Right ventricle myocardium inferior (tissue), 1 donor: ENCODE measurements at regions not wholly inside any gene's neighbourhood (a gene's known extent, or its start where the extent isn't known, plus 50 kb on each side); places are given as distances from the start of the nearest gene placed in this dataset.
"Not testable (repeated sequence)": the region's sequence is repeated elsewhere in the genome, so short reads cannot be mapped to it uniquely, and the experiment has no call there.

Experiments used
- ATAC-seq: fragments of 200-7000 bp; cut with Tn5 transposase; one replicate; pipeline ENCODE4 v1.9.1; 2020; ENCODE audit warnings: mild to moderate bottlenecking, moderate library complexity
- DNase-seq: peaks from one replicate; pipeline ENCODE4 v3.0.0; 2021; ENCODE audit errors: missing footprints
- intact Hi-C: fragments of 100-400 bp; cut with DNase I; formaldehyde crosslinking; loops from one replicate; pipeline ENCODE4 v1.11.0; 2022
- donor health status: DM: no; HTN: yes; CAD: no; lungs with severe emphysema.

DNA sequence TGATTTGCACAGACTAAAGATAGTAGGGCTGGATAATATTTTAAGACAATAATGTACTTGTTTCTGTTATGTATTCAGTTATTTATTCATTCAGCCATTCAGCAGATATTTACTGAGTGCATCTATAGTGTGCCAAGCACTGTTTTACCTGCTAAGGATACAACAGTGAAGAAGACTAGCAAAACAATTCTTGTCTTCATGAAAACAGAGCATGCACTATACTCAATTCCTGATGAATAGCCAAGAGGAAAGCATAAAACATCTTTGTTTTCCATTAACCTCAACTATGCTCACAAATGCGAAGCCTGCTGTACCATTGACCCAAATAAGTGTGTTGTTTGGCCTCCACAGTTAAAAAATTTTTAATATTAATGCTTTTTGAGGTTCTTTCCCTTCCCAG, 436.7 kb downstream of the BCKDHB start:
- intact Hi-C loops: no loop called here

DNA sequence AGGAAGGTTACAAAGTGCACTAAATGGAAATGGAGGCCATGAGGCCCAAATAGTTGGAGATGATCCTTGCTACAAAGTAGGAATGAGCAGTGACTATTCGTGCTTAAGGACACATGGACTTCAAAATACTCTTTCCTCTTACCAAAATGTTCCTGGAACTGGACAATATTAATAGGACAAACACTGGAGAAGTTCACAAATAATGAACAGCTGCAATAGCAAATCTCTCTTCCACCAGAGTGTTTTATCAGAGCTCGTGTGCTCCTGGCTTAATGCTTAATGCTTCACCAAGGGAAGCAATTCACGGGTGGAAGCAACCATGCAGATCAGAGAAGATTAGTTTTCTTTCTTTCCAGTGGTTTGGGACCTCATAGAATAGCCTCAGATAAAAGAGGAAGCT, 435.4 kb downstream of the BCKDHB start:
- DNase-seq (no peak), ATAC-seq (no peak)
- intact Hi-C loops: no loop called here

More for the DNA sequence above, 436.7 kb downstream of the BCKDHB start:
- ATAC-seq: no peak
- DNase-seq: no peak

DNA sequence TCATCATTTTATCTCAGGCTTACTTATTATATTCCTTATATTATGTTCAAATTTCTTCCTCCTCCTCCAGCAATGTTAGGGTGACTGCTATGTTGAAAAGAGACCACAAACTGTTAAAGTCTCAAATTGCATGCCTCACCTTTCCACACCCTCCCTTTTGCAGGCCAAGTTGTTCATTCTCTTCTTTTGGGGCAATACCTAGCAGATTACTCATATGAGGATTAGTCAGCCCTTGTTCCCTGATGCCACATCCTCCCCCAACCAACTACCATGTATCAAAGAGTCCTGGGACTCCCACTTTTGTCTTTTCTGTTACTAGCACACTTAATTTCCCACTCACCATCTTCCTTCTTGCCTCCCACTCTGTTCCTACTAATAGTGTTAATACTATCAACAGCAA, 434.7 kb downstream of the BCKDHB start:
- ATAC-seq (no peak), DNase-seq (no peak)
- intact Hi-C loops: no loop called here

DNA sequence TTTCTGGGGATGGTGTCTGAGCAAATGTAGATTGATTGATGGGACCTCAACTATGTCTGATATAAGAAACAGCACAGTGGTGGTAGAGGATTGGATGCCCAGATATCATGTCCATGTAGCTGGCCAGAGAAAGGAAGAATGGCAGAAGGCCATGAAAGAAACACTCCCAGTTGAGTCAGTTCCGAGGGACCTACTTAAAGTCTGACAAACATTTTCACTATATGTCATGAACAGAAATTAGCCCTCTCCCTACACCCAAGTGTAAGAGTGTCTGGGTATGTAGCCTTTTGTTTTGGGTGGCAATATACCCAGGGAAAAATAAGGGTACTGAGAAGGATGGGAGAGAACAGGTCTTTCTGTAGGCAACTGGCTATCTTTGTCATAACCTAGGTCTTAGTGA, 434.2 kb downstream of the BCKDHB start:
- intact Hi-C loops: no loop called here
- ATAC-seq (no peak), DNase-seq (no peak)

DNA sequence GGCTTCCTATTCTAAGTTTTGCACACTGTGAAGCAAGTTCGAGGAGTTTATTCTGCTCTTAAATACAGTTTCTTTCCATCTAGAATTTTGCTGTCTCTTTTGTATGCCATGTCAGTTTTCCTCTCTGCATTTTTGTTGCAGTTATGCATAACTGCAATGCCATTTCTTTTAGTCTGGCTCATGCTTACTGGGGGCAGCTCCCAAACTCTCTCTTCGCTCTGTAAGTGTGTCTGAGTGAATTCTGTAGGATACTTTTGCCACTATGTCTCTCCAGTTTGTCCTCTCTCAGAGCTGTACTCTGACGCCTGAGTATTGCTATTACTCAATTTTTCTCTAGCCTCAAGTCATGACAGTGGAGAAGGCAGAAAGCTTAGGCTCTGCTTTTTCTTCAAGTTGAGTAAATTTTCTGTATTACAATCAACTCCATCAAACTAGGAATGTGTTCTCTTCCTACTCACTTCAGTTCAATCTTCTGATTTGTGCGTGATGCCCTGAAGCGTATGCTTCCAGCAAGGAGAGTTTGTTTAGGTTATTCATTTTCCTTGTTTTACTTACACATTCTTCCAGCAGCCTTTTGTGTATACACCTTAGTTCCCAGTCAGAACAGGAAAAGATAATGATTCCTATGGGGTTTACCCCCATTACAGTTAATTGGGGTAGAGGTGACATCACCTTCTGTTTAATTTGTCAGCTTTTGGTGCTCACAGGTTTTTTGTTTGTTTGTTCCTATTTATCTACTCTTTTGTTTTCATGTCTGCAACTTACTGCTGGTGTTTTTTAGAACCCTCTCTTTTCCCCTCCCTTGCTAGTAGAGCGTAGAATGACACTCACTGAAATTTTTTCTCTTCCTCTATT, 430.9 kb downstream of the BCKDHB start:
- ATAC-seq (no peak), DNase-seq (no peak)
- intact Hi-C loops: no loop called here

DNA sequence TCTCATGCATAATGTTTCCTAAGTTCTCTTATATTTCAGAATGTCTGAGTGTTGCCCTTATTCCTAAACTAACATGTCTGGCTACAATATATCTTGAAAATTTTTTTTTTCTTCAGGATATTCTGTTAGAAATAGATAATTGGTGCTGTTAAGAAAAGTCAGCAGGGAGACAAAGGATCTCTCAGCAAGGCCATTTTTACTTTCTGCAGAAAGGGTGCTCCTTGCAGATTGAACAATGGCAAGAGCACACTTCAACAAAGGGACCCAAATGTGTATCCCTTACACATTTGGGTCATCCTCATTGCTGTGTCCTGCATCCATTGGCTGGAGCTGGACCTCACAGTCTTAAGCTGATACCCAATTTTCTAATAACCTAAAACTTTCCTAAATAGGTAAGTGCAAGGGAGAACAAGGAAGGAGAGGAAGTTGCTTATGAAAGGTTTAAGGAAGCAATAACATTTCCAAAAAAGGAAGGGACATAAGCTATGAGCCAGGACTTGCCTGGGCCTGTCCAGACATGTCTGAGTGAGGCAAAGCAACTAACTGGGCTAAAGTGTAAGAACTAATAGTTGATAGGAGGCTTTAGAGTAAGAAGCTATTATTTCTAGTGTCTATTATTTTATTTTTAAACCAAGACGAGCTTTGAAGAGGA, 429.6 kb downstream of the BCKDHB start:
- ATAC-seq (no peak), DNase-seq (no peak)
- intact Hi-C loops: no loop called here

DNA sequence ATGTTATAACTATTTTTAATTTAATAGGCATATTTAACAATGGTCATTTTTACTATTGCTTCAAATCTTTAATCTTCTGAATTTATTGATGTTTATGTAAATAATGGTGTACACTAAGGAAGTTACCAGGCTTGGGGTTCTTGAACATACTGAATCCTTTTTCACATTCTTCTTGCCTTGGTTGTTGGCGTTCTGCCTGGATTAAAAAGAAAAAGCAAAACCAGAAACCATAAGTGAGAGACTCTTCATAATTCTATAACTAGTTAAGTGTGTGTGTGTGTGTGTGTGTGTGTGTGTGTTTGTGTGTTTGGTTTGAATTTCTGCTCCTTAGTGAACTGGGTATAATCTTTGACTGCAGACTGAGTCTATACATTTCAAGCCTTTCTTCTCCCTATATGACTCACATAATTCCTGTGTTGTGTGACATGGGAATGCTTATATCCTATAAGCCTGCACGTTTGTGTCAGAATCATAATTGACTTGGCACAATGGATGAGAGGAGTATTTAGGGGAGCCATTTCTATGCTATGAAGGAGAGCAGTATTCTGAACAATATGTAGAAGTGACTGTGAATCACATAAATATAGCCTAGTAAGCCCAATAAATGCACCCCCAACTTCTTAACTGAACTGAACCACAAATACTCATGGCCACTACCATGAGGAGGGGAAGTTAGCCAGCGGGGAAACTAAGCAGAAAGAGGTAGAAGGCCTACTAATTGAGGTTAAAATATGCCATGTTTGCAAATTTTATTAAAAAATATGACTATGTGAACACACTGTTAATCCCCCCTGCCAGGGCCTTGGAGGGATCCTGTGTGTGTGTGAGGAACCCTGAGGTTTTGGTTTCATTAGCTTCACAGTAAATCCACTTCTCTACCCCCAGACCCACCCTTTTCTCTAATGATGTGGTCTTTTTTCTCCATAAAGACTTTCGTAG, 425.5 kb downstream of the BCKDHB start:
- DNase-seq (no peak), ATAC-seq (no peak)
- intact Hi-C loops: no loop called here

DNA sequence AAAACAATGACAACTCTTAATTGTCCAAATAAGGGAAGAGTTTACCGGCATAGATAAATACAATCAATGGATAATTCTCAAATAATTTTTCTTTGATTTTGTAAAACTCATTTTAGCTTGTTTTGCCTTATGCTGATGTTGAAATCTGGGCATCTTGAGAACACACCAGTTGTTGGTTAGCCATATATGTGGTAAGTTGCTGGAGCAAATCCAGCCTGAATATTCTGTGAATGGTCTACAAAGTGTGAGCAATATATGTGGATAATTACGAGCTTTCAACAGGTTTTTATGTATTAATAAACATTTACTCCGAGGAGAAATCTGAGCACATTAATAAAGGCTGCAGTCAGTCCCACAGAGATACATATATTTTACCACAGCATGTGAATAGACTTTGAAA, 423.6 kb downstream of the BCKDHB start:
- no peak for DNase-seq
- no peak for ATAC-seq
- intact Hi-C loops: no loop called here

DNA sequence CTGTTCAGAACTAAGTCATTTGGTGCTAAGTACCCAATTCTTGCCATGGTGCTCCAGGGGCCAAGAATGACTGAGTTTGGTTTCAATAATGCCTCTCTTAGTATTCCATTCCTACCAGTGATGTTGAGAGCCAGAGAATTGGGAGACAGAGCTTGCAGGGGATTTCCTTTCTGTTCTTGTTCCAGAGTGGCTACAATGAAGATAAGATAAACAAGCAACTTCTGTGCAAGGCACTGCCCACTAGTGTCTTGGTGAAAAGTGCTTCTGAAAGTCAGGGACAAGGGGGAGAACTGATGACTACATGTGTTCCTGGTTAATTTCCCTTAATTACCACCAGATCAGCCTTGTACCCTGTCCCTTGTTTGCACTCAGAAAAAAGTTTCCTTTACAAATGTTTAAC, 421.6 kb downstream of the BCKDHB start:
- intact Hi-C loops: no loop called here
- ATAC-seq: no peak
- DNase-seq: no peak

DNA sequence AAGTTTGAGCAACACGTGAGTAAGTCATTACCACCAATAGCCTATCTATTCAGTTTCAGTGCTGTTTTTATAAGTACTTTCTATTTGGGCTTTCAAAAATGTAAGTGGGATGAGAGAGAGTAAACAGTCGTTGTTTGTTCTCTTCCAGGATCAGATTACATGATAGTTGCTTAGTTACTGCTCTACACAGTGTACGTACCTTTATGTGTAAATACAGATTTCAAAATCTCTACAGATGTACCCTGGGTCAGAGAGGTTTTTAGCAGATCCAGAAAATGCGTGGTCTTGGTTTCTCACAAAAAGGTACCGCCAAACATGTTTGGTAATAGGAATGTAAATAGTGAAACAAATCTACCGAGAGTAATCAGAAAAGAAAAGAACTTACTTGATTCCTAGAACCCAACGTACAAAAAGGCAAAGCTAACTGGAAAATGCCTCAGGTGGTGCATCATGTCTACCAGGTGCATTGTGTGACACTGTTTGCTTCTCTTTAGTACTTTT, 421.1 kb downstream of the BCKDHB start:
- intact Hi-C loops: no loop called here
- DNase-seq (no peak), ATAC-seq (no peak)

DNA sequence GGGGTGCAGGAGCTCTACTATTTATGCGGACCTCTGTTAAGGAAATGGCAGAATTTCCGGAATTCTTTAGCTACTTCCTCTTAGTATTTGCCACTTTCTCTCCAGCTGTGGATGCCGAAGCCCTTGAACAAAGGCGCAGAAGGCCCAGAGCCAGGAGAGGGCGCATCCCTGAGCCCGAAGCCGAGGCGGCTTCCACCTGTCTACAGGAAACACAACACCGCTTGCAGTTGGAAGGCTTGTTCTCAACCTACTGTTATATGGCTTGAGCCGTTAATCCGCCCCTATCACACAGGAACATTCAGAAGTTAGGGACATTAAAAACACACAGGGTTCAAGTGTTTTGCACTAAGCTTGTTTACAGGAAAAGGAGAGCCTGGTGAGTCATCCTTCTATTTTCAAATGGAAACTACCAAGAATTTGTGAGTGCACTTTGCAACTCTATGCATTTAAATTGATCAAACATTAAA, 417.1 kb downstream of the BCKDHB start:
- intact Hi-C loops: no loop called here
- ATAC-seq (peak; percentile 23), DNase-seq (peak; percentile 67)

DNA sequence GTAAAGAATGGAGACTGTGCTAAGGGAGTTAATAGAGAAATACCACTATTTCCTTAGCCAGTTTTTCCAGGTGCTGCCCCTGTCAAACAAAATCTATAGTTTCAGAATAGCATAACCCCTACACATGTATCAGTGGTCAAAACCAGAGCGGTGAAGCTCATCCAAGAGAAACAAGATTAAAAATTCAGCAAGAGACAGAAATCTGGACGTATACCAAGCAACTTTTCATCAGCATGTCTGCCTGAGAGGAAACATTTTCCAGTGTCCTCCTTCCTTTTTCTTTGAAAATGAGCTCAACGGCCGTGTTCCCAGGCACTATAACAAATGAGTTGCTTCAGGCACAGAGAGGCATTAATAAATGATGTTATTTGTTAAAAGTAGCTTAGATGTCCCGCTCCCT, 416.5 kb downstream of the BCKDHB start:
- intact Hi-C loops: no loop called here
- ATAC-seq: no peak
- DNase-seq: no peak

DNA sequence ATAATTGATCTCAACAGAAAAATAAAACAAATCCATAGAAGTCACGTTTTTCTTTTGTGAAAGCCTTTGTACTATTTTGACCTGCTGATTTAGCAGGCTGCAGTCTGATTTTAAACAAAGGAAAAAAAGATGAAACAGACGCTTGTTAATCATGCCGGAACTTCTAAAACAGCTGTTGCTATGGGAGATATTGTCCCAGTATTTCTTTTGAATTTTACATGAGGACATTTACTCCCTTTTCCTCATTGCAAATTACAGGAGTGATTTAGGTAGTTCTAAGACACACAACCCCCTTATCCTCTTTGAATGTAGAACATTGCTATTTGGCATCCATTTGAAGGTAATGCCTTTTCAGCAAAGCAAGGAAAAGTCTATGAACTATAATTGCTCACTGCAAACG, 416.1 kb downstream of the BCKDHB start:
- DNase-seq (no peak), ATAC-seq (no peak)
- intact Hi-C loops: no loop called here

DNA sequence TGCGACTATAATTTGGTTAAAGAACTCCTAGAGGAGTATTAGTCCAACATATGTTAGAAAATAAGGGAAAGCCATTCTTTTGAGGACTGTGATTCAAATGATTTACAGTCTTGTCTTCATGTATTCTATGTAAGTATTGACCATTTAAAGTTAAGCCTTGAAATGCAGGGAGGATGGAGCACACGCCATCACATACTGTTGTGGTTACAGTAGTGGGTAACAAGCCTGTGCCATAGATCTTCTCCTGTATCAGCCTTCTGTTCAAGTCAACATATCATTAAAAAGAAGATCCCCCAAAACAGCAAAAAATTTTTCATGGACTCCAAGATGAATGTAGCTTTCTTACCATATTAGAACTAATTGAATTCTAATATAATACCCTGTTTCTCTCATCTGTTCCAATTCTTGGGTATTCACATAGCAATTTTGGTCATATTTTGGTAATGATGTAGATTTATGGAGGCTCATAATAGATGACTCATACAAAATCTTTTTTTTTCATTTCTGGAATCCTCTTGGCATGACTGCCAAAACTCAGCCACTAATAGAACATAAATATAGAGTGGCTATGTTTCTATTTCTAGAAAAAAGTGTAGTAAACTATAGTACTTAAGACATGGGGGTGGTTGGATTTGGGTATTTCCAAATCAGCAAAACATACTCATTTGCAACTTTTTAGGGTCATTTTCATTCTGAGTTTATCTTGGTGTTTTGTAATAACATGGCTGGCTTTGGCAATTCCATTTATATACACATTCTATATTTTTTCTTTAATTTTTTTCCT, 413.5 kb downstream of the BCKDHB start:
- DNase-seq (no peak), ATAC-seq (no peak)
- intact Hi-C loops: no loop called here

DNA sequence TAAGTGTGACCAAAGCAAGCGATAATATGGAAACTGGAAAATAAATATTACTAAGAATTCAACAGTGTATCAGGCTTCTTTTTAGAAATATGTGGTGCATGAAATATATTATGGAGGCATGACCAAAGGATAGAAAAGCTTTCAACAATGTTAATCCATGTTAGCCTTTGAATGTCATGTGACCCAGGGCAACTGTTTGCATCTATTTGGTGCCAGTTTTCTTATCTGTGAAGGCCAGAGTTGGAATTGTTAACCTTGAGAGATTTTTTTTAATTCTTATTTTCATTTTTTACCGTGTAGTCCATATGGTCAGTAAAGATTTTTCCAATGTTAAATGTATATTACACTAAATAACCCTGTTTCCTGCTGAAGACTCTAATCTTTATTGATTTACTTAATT, 411.1 kb downstream of the BCKDHB start:
- intact Hi-C loops: no loop called here
- DNase-seq (no peak), ATAC-seq (no peak)

DNA sequence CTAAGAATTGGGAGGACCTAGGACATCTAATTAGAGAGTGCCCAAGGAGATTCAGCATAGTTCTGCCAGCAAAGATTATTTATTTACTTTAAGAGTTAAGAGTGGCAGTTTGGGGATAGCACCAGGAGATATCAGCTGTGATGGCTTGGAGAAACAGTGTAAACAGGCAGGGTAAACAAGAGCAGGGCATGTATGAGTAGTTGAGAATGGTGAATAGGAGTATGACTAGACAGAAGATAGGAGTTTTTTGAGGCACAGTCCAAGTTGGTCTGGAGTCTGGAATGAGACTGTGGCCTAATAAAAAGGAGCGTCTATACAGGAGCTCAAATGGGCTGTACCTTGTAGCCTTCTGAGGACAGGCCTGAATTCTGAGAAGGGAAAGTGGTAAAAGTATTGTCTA, 404.1 kb downstream of the BCKDHB start:
- DNase-seq, intact Hi-C loops, ATAC-seq: not testable (repeated sequence)

DNA sequence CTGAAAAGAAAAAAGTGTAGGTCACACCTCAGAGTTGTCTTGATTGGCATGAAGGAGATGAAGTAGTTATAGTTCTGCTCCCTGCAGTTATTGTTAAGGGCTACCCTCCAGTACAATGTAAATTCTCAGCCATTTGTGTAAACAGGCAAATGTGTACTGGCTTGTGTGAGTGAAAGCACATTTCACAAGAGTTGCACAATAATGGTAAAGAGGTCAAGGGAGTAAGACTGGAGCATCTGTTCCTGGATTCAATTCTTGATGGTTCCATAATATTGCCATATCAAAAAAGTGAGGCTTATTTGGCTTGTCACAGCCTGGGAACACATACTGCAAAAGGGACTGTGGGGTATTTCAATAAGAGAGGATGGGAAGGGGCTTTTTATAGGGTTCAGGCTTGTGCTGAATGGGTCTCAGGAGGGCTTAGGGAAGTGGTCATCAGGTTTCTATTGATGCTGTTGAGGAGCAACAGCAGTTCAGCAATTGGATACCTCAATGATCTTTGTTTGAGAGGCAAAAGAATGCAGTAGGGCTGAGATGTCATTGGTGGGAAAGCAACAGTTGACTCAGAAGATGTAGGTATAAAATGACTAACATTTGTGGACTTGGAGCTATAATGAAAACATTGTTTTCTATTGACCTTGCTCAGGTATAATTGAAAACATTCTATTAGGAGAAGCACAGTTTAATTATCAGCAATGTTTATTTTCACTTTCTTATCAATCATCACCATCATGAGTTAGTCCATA, 402.6 kb downstream of the BCKDHB start:
- DNase-seq: no peak
- intact Hi-C loops: no loop called here
- no peak for ATAC-seq

DNA sequence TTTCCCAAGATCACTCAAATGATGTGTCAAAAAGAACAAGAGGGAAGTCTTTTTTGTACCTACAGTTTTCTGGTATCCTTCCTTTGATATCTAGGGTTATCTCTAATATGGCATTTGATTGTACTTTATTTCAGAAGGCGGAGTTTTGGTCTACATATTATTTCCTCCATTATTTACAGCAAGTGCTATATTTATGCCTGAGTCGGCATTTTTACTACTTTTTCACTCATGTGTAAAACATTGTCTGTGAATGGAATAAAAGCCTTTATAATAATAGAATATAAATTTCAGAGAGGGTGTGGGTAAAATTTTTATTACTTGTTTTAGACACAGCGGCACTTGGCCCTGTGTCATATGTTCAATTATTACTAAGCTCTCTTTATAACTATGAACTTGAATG, 398.4 kb downstream of the BCKDHB start:
- no peak for ATAC-seq
- intact Hi-C loops: no loop called here
- DNase-seq: no peak
